DMS 273 (cell line): ENCODE measurements at regions not wholly inside any gene's neighbourhood (a gene's known extent, or its start where the extent isn't known, plus 50 kb on each side); places are given as distances from the start of the nearest gene placed in this dataset.

Experiments
- DNase-seq: peaks from one replicate; lab custom pipeline; 2025; ENCODE audit not compliant: unreplicated experiment; lab: John Stamatoyannopoulos, UW

DNA sequence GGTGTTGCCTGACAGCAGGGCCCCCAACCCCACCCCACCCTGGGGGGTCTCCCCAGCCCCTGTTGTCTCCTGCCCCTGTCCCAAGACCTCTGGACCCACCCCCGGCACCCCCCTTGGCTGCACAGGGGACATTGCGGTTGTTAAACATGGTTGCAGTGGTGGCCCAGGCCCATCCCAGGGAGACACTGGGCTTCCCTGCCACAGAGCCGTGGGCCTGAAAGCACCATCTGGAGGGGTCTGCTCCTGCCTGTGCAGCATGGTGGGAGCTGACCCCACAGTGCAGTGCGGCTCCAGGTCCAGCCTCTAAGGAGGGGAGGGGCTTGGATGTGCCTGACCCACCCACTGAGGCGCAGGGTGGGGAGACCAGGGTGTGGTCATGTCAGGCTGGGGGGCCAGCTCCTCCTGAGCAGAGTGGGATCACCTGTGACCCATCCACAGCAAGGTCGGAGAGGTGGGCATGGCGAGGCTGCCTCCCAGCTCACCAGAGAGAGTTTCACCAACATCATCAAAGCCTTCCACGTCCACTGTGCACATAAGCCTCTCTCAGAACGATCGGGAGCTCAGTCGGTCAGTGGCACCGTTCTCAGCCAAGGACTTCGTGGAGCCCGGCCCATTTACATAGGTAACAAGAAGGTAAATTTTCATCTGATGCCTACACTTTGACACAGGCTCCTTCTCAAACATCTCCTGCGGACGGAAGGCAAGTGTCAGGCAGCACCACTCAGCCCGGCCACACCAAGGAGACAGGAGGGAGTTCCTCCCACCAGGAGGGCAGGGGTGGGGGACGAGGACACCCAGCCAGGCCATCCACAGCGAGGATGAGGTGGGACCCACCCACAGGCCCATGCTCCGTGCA, 201.1 kb downstream of the BRD1 start:
- DNase-seq: no peak

DNA sequence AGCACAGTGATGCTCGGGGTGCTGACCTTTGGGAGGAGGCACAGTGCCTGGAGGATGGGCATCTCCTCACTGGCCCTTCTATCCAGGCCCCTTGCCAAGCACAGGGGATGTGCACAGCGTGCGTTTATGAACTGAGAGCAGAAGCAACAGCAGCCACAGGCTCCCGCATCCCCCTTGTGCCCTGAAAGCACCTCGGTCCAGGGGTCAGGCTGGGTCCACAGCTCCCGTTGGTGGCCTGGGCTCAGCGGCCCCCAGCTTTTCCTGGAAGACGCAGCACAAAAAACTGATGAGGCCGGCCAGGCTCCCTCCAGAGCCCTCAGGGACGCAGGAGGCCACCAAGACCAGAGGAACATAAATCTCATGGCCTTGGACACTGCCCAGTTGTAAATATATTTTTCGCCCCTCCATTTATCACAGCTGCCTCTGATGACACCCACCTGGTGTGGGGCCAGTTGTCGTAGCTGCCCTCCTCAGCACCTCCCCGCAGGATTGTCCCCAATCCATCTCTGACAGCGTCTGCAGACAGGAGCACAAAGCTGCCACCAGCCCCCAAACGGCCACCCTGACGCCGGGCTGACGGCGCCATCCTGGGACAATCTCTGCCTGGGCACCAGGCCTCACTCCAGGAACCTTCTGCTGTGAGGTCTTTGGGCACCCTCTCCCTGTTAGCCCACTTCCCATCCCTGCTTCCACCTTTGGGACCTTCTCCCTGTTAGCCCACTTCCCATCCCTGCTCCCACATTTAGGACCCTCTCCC, 203.1 kb downstream of the BRD1 start:
- no peak for DNase-seq

DNA sequence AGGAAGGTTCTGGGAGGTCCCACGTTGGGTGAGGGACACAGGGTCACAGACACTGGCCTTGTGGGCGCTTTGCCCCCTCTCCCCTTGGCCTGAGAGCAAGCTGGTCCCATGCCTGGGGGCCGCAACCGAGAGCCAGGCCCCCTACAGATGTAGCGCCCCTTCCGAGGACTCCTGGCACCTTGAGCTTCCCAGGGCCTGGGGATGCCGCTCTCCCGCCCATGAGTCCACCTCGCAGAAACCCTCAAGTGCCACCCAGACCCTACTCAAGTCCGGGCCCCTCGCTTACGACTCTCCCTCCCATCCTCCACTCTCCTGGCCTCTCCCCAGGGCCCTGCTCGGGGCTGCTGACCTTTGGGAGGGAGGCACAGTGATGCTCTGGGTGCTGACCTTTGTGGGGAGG, 204.0 kb downstream of the BRD1 start:
- DNase-seq: no peak

DNA sequence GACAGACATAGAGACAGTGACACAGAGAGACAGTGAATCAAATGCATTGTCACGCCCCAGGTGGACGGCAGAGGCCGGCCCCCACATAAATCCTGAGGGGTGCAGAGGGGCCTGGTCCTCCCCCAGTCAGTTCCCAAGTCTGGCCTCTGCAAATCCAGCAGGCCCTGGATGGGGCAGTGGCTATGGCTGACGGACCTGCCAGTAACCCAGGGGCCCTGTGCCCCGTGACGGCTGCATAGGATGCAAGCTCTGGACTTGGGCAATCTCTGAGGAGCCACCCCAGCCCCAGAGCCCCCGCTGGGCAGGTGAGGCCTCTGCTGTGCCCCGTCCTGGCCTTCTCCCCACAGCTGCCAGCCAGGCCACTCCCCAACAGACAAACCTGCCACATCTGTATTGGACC, 204.5 kb downstream of the BRD1 start:
- DNase-seq: no peak

DNA sequence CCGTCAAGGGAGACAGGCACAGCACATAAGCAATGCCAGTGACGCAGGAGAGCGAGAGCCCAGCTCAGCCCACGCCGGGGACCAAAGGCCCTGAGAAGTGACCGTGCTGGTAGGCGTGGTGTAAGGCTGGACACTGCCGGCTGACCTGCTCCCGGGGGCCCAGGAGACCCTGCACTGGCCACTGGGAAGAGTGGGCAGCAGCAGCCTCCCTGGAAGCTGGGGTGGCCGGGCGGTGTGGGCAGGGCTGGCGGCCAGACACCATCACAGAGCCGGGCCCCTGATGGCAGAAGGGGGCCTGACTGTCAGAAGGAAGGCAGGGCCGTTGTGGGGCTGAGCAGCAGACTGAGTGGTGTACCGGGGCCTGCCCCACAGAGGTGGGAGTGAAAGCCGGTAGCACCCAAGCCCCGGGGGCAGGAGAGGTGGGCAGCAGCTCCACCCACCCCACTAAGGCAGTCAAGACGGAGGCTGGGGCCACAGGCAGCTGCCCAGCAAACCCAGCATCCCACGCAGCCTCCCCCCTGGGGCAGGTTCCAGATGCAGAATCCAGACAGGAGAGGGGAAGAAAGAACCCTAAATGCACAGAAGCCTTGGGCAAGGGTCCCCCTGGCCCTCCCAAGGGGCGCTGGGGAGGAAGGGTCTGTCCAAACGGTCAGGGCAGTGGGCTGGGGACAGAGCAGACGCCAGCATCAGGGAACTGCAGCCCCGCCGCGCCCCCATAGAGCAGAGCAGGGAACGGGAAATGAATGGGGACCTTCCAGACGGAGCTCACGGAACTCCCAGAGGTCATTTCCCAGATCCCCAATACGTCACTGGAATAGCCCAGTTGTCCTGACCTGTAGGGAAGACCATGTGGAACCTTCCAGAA, 205.2 kb downstream of the BRD1 start:
- DNase-seq: no peak

DNA sequence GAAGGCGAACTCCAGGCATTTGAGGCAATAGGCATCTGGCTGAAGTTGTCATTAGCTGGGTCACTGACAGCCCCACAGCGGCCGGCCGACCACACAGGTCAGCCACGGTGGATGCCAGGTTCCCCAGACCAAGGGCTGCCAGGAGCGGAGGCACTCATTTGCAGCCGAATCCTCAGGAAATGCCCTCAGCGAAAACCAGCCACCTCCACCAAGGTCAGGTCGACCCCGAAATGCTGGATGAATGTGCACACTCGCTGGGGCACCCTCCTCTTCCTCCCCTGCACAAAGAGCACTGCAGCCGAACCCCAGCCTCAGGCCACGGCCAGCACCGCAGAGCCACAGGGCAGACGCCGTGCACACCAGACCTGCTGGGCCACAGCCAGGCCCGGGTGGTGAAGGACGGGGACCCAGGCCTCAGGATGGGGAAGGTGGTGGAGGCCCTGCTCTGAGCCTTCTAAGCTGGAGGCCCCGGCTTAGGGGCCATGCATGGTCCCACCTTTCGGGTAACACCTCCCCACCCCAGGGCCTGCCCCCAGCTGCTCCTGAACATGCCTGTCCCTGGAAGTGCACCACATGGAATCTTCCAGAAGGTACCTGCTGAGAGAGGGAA, 206.0 kb downstream of the BRD1 start:
- no peak for DNase-seq

DNA sequence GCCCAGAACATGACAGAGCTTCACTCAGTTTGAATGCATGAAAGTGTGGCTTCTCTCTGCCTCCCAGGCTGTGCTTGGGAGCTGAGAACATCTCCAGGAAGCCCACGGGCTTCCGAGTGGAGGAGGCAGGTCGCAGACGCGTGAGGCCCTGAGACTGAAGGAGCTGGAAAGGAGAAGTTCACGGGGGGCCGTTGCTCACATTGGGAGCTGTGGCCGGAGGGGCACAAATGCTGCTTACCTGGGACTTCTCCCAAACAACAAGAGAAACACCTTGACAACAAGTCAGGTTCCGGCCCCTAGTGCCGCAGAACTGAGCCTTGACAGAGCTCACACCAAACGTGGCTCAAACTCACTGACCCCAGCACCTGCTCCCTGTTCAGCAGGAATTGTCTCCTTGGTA, 207.0 kb downstream of the BRD1 start:
- DNase-seq: no peak

DNA sequence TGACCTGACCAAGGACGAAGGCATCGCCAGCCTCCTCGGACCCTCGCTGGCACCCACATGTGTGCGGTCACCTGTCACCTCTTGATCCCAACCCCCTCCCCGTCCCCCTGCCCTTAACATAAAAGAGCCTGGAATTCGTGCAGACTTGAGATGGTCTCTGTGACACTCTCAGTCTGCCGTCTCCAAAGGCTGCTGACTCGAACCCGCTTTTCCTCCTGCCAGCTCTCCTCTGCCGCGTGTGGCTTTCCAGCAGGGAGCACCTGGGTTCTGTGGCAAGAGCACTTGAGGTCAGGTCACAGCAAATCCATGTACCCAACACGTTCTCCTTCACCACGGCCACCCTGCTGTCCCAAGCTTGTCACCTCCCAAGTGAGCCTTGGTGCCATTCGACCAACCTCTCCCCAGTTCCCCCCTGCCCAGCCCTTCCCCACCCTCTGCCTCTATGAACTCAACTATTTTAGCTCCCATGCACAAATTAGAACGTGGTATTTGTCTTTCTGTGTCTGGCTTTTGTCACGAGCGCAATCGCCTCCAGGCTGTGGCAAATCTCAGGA, 207.6 kb downstream of the BRD1 start:
- DNase-seq: no peak

DNA sequence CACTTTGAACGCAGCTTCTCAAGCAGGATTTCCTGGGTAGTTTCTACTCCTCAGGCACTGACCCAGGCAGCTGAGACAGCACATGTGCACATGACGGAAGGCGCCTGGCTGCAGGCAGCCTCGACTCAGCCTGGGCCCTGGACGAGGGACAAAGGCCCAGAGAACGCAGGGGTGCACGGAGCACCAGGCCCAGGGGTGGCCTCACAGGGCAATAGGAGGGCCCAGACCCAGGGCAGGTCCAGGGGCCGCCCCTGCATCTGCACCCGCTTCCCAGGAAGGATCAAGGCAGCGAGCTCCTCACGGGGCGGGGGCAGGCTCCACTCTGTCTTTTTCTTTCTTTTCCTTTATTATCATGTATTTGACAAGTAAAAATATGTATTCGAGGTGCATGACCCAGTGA, 208.4 kb downstream of the BRD1 start:
- no peak for DNase-seq

DNA sequence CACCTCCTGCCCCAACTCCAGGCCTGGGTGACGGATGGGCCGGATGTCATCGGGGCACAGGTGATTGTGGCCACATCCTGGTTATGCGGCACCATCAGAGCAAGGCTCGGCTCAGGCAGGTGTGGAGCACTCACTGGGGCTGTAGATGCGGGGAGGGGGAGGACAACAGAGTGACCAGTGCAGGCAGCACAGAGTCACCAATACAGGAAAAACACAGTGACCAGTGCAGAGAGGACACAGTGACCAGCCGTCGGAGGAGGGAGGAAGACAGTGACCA, 209.1 kb downstream of the BRD1 start:
- DNase-seq: no peak

DNA sequence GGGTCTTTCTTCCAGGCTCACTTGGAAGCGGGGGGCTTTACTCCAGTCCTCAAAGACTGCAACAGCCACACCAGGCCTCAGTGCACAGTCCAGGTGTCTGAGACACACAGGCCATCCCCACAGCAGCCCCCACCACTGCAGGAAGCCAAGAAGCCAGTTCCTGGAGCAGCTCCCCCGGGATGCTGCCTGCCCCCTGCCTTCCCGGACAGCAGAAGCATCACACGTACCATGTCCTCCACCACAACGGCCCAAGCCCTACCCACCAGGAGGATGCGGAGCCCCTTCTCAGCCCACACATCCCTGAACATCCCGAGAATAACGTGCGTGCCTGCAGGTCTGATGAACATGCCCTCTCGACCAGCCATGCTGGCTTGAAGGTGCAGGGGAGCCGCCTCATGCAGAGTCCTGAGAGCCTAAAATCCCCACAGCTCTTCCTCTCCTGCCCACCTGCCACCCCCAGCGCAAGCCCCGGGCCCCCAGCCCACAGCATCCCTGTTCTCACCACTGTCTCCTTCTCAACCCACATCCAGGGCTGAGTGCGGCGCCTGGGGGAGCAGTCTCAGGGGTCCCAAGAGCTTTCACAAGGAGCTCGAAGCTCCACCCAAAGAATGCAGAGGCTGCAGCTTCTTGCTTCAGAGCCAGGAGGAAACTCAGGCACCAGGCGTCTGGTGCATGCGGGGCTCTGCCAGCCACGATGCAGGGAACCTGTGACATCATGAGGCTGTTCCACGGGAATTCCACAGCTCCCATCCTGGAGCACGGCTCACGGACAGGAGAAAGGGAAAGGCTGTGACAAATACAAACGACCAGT, 209.6 kb downstream of the BRD1 start:
- DNase-seq: no peak

DNA sequence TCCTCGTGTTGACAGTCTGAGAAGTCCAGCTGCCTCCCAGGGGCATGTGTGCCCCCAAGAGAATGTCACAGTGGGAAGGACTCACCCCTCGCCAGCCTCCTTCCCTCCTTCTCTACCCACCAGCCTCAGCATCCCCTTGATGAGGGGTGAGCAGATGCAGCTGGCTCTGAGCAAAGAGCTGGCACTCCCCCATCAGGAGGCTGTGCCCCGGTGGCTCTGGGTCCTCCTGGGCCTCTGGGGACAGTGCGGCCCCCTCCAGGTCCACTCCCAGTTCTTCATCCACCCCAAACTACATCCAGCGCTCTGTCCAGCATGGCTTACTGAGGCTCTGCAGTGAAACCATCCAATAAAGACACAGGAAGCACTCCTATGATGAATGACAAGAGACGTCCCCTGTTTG, 210.4 kb downstream of the BRD1 start:
- no peak for DNase-seq

DNA sequence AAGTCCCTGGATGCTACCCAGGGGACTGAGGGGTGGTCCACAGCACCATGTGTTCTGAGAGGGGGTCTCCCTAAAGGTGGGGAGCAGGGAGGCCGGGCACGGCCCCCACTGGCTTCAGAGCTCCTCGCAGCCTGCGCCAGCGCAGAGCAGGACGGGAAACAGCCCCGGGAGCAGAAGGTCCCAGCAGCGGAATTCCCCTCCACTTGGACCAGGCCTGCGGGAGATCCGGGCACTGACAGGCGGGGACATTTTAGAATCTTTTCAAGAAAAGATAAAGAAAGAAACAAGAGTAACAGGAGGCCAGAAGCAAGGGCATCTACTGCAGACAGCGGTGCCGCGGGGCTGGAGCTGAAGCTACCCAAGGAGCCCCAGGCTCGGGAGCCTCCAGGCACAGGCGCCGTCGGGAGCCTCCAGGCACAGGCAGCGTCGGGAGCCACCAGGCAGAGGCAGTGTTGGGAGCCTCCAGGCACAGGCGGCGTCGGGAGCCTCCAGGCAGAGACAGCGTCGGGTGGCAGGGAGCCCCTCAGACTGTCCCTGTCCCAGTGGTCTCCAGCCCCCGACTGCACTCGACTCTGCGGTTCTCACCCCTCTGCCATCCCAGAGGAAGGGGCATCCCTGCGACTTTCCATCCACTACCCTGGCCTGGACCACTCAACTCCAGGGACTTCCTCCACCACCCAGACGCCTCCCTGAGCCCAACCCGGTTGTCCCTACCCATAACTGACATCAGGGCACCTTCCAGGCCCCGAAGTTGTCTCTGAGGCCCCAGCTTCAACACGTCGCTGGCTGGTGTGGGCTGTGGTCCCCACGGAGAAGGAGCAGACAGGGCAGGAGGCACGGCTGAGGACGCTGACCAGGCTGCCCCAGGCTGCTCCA, 211.1 kb downstream of the BRD1 start:
- no peak for DNase-seq

DNA sequence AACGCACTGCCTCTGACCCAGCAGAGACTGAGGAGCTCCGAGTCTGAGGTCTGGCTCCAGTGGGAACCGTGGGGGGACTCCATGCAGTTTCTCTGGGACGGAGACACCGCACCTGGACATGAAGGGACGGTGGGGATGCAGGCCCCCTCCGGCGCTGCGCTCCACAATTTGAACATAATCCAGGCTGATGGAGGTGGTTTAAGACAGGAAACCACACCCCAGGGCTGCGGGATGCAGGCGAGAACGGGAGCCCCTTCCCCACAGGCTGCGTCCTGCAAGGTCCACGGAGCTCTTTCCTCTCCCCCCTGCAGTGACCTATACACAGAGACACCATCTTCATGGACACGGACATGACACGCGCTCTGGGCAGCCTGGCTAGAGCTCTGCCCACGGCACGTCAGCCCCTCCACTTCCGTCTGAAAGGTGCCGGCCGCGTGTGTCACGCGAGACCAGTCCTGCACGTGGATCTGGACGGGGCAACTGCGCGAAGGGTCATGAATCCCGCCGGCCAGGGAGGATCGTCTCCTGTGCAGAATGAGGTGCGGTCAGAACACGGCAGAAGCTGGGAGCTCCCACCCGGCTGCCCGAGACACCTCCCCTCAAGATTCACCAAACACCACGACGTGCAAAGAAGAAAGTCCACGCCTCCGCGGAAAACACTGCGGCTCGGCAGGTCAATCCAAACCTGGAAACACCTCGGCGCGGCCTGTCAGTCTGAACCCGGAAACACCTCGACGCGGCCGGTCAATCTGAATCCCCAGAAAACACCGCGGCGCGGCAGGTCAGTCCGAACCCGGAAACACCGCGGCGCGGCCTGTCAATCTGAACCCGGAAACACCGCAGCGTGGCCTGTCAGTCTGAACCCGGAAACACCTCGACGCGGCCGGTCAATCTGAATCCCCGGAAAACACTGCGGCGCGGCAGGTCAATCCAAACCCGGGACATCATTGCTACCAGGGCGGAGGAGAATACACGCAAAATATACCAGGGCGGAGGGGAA, 212.4 kb downstream of the BRD1 start:
- no peak for DNase-seq

DNA sequence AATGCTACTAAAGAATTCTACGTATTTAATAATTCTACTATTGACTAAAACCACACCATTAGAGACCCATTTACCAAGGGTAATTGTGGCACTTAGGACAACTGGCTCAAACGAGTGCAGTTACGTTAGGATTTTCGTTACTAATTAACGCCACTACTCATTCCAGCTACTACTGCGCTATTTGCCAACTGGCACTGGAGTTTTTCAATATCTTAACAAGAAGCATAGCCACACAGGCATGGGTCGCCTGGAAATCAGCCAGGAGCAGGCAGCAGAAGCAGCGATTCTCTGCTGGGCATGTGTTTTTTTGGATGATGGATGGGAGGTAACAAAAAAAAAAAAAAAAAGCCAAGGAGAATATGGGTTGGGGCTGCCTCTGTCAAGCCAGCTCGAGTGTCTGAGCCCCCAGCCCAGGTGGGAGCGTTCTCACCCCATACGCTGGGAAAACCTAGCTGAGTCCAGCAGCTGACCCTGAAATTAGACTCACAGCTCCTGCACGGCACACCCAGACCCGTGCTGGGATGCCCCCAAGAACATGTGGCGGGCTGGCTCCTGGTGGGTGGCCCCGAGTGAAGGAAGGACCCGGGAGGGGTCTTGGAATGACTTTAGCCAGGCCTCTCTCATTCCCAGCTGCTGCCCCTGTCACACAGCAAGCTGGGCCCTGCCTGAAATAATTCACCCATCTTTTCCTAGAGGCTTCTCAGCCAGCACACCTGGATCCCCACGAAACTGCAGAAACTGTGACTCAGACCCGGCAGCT, 214.0 kb downstream of the BRD1 start:
- DNase-seq: no peak

DNA sequence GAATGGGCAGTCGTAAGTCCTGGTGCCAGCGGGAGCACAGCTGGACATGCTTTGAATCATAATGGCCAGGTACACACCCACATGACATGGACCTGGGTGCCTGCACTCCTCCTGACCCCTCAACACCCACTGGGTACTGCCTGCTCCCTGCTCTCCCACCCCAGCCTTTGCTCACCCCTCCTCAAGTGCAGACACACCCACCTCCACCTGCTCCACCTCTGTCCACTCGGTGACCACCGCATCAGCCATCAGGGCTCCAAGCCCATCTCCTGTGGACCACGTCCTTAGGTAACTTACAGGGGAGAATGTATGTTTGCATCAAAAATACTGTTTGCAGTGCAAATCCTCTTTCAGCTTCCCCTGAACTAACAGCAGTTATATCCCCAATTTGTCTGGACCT, 214.6 kb downstream of the BRD1 start:
- no peak for DNase-seq

DNA sequence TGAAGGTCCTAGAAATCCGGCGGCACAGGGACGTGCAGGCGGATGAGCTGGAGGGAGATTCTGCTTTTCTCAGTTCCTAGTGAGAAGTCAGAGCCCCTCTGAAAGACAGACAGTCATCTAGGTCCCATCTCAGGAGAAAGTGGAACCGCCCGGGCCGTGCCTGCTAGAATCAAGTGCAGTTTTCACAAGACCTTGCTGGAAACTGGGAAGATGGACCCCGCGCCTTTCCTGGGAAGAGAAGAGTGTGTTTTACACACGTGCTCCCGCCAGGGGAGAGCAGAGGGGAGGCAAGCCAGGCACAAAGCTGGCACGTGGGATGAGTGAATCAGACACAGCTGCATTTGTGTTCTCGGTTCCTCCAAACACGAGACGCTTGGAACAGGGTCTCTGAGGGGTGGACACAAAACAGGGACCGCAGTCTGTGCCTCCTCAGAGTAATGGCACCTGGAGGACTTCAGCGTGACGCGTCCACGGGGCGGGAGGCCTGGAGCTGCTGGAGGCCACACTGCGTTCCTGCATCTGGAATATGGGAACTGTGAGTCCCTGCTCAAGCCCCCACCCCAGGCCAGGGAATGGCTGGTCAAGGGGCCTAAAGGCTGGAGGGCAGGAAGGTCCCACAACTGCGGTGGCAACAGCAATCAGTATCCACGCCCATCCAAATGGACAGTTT, 218.3 kb downstream of the BRD1 start:
- no peak for DNase-seq
